K562 (cell line): ENCODE measurements at regions not wholly inside any gene's neighbourhood (a gene's known extent, or its start where the extent isn't known, plus 50 kb on each side); places are given as distances from the start of the nearest gene placed in this dataset.

Experiments
- ATF4 ChIP-seq: fragments of 450-650 bp; formaldehyde crosslinking; IDR thresholded peaks from 2 replicates; pipeline ENCODE4 v1.4.0; 2022; ENCODE audit warnings: mild to moderate bottlenecking, moderate library complexity
- CTBP1 ChIP-seq: fragments of 450-650 bp; IDR thresholded peaks from 2 replicates; pipeline ENCODE4 v1.6.1; 2016; ENCODE audit warnings: borderline replicate concordance
- DIDO1 ChIP-seq: fragments of 450-650 bp; IDR thresholded peaks from 2 replicates; pipeline ENCODE4 v1.6.1; 2016; ENCODE audit warnings: low read depth, missing biosample characterization, missing genetic modification characterization
- GTF2E2 ChIP-seq: fragments of 200-800 bp; sonication (Bioruptor generic); IDR thresholded peaks from 2 replicates; pipeline ENCODE4 v1.6.1; 2016; ENCODE audit warnings: missing genetic modification characterization, missing compliant biosample characterization
- OTX1 ChIP-seq: fragments of 450-650 bp; formaldehyde crosslinking; IDR thresholded peaks from 2 replicates; pipeline ENCODE4 v1.4.0; 2022; ENCODE audit warnings: mild to moderate bottlenecking
- PHF20 ChIP-seq: fragments of 450-650 bp; IDR thresholded peaks from 2 replicates; pipeline ENCODE4 v1.6.1; 2018; ENCODE audit not compliant: partially characterized antibody
- RREB1 ChIP-seq: fragments of 250-450 bp; sonication (Bioruptor Pico); IDR thresholded peaks from 2 replicates; pipeline ENCODE4 v1.4.0; 2020
- SIRT6 ChIP-seq: IDR thresholded peaks from one replicate; pipeline ENCODE4 v1.6.1; 2012; ENCODE audit warnings: low read depth, mild to moderate bottlenecking, control low read depth, inconsistent platforms, low read length, moderate library complexity
- TAF15 ChIP-seq: fragments of 200-400 bp; formaldehyde crosslinking; IDR thresholded peaks from 2 replicates; pipeline ENCODE4 v1.6.1; 2017; ENCODE audit warnings: mild to moderate bottlenecking, low read depth, low read length, moderate library complexity
- TCF15 ChIP-seq: fragments of 250-450 bp; sonication (Bioruptor Pico); IDR thresholded peaks from 2 replicates; pipeline ENCODE4 v1.8.0; 2022; ENCODE audit warnings: moderate library complexity, mild to moderate bottlenecking, inconsistent platforms
- TEAD4 ChIP-seq, 2 experiments: sonication (generic) in 1 of 2; formaldehyde crosslinking in 1 of 2; IDR thresholded peaks; 2 replicates each; pipeline versions ENCODE4 v1.6.1 to v1.8.0; 2012 to 2022; ENCODE audit warnings: borderline replicate concordance in 1 of 2, inconsistent platforms in 1 of 2, low read length in 1 of 2, mild to moderate bottlenecking in 1 of 2, missing genetic modification reagents in 1 of 2
- ZKSCAN1 ChIP-seq: fragments of 150-350 bp; IDR thresholded peaks from 2 replicates; pipeline ENCODE4 v1.6.1; 2016; ENCODE audit warnings: low read depth, low read length
- ZNF764 ChIP-seq: fragments of 250-450 bp; sonication (Bioruptor Pico); IDR thresholded peaks from 2 replicates; pipeline ENCODE4 v1.4.0; 2020; ENCODE audit warnings: low read depth, mild to moderate bottlenecking, moderate library complexity
- TF ChIP-seq, protein P1 (sequence below): fragments of 250-450 bp; sonication (Bioruptor Pico); IDR thresholded peaks from 2 replicates; pipeline ENCODE4 v1.4.0; 2020; ENCODE audit warnings: mild to moderate bottlenecking, moderate library complexity, borderline replicate concordance
- TF ChIP-seq, protein P2 (sequence below): IDR thresholded peaks from 2 replicates; pipeline ENCODE4 v1.6.1; 2011; ENCODE audit warnings: borderline replicate concordance, low read depth, mild to moderate bottlenecking, moderate library complexity, low read length; ENCODE audit not compliant: insufficient read depth, poor library complexity, severe bottlenecking

DNA sequence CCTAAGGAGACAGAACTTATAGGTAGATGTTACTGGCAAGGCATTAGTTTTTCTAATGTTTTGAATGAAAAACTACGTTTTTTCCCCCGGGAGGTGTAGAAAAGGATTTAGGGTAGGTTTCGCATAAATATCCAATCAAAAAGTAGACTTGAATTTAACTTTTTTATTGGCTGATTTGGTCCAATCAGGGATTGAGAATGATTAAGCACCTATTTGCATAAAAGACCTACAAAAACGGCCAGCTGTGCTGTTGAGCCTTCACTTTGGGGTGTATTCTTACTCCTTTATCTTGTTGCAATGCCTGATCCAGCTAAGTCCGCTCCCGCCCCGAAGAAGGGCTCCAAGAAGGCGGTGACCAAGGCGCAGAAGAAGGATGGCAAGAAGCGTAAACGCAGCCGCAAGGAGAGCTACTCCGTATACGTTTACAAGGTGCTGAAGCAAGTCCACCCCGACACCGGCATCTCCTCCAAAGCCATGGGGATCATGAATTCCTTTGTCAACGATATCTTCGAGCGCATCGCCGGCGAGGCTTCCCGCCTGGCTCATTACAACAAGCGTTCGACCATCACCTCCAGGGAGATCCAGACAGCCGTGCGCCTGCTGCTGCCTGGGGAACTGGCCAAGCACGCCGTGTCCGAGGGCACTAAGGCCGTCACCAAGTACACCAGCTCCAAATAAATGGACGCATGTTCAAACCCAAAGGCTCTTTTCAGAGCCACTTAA, 113.5 kb upstream of the BTN3A2 start (continued):
- TF ChIP-seq, protein P1, sequence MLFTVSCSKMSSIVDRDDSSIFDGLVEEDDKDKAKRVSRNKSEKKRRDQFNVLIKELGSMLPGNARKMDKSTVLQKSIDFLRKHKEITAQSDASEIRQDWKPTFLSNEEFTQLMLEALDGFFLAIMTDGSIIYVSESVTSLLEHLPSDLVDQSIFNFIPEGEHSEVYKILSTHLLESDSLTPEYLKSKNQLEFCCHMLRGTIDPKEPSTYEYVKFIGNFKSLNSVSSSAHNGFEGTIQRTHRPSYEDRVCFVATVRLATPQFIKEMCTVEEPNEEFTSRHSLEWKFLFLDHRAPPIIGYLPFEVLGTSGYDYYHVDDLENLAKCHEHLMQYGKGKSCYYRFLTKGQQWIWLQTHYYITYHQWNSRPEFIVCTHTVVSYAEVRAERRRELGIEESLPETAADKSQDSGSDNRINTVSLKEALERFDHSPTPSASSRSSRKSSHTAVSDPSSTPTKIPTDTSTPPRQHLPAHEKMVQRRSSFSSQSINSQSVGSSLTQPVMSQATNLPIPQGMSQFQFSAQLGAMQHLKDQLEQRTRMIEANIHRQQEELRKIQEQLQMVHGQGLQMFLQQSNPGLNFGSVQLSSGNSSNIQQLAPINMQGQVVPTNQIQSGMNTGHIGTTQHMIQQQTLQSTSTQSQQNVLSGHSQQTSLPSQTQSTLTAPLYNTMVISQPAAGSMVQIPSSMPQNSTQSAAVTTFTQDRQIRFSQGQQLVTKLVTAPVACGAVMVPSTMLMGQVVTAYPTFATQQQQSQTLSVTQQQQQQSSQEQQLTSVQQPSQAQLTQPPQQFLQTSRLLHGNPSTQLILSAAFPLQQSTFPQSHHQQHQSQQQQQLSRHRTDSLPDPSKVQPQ (CRISPR knock-in tag): no peak
- TF ChIP-seq ZNF764 (CRISPR knock-in tag): no peak
- no peak for TF ChIP-seq SIRT6
- TF ChIP-seq TEAD4 (IDR thresholded peaks at IDR 0.05; ENCODE audit: low read length): peak; percentile 44; the same call in 1 of the 2 replicates
- TF ChIP-seq TEAD4 (CRISPR knock-in tag; IDR thresholded peaks at IDR 0.05; ENCODE audit: borderline replicate concordance): no peak
- no peak for TF ChIP-seq ZKSCAN1
- no peak for TF ChIP-seq PHF20
- TF ChIP-seq TCF15: no peak
- TF ChIP-seq, protein P2, sequence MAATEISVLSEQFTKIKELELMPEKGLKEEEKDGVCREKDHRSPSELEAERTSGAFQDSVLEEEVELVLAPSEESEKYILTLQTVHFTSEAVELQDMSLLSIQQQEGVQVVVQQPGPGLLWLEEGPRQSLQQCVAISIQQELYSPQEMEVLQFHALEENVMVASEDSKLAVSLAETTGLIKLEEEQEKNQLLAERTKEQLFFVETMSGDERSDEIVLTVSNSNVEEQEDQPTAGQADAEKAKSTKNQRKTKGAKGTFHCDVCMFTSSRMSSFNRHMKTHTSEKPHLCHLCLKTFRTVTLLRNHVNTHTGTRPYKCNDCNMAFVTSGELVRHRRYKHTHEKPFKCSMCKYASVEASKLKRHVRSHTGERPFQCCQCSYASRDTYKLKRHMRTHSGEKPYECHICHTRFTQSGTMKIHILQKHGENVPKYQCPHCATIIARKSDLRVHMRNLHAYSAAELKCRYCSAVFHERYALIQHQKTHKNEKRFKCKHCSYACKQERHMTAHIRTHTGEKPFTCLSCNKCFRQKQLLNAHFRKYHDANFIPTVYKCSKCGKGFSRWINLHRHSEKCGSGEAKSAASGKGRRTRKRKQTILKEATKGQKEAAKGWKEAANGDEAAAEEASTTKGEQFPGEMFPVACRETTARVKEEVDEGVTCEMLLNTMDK: no peak
- TF ChIP-seq ATF4: no peak
- no peak; the same call in 1 of the 2 replicates for TF ChIP-seq GTF2E2 (tag)
- no peak for TF ChIP-seq OTX1
- no peak for TF ChIP-seq TAF15
- peak; percentile 73; the same call in 1 of the 2 replicates for TF ChIP-seq CTBP1
- TF ChIP-seq DIDO1: no peak
- no peak for TF ChIP-seq RREB1
